ENCODE measurements at regions not wholly inside any gene's neighbourhood (a gene's known extent, or its start where the extent isn't known, plus 50 kb on each side); places are given as distances from the start of the nearest gene placed in this dataset.

DNA sequence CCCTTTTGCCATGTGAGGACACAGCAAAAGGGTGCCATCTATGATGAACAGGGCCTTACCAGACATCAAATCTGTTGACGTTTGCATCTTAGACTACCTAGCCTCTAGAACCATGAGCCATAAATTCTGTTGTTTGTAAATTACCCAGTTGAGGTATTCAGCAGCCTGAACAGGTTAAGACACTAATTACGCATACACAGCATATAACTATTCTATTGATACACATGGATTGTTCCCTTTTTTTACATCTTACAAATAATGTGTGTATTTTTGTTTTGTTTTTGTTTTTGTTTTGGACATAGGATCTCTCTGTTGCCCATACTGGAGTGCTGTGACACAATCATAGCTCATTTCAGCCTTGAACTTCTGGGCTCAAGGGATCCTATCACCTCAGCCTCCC, 255.5 kb downstream of the OPA1 start:
- no peak for TF ChIP-seq CTCF (conservative IDR thresholded peaks at IDR 0.05; ENCODE audit: low read depth in 2 of 2)
- TF ChIP-seq JUNB (IDR thresholded peaks at IDR 0.05; ENCODE audit: unreplicated experiment), result no peak
- no peak for TF ChIP-seq ZNF331 (CRISPR knock-in tag; IDR thresholded peaks at IDR 0.05; ENCODE audit: low read depth)
- TF ChIP-seq NANOG (IDR thresholded peaks at IDR 0.05; ENCODE audit: borderline replicate concordance), result no peak
- no peak for TF ChIP-seq ZNF114 (CRISPR knock-in tag; IDR thresholded peaks at IDR 0.05)
- TF ChIP-seq CREB1 (CRISPR knock-in tag; IDR thresholded peaks at IDR 0.05; ENCODE audit: low read depth), result no peak
- TF ChIP-seq REST (IDR thresholded peaks at IDR 0.05; ENCODE audit: unreplicated experiment), result no peak
- no peak for TF ChIP-seq EZH2phosphoT487 (IDR thresholded peaks at IDR 0.05; ENCODE audit: unreplicated experiment)
- TF ChIP-seq STAT1 (IDR thresholded peaks at IDR 0.05; ENCODE audit: unreplicated experiment), result no peak
- Histone ChIP-seq H4K20me1 (replicated peaks; ENCODE audit: insufficient read depth) (no peaks in the 10 kb centered on the region), H3K79me2 (replicated peaks; ENCODE audit: insufficient read depth) (no peaks in the 10 kb centered on the region), H3K4me2 (no peak overlapping the region), H3K9me2 (ENCODE audit: insufficient read depth) (no peaks in the 10 kb centered on the region), H2AFZ (no peak overlapping the region), H3K4me1 (ENCODE audit: insufficient read depth) (peaks cover 21% of the 10 kb centered on the region), H3K27ac (ENCODE audit: low read depth) (no peak overlapping the region), H3F3A (replicated peaks; ENCODE audit: low read depth) (no peaks in the 10 kb centered on the region), H3K4me3 (no peak overlapping the region), H3K36me3 (ENCODE audit: insufficient read depth) (no peaks in the 10 kb centered on the region), H3K27me3 (ENCODE audit: insufficient read depth) (no peaks in the 10 kb centered on the region)
- Mint-ChIP-seq H3K4me1 (peaks cover 35% of the 10 kb centered on the region), H3K4me3 (no peak overlapping the region), H3K27ac (no peak overlapping the region), H3K27me3 (ENCODE audit: insufficient read depth, low read depth, poor library complexity) (peaks cover 9% of the 10 kb centered on the region), H3K9me3 (peaks cover 9% of the 10 kb centered on the region; the same call in 1 of the 3 replicates), H3K36me3 (ENCODE audit: low read depth) (no peaks in the 10 kb centered on the region)
- ATAC-seq, result no peak
- no peak for DNase-seq (ENCODE audit: low spot score)

DNA sequence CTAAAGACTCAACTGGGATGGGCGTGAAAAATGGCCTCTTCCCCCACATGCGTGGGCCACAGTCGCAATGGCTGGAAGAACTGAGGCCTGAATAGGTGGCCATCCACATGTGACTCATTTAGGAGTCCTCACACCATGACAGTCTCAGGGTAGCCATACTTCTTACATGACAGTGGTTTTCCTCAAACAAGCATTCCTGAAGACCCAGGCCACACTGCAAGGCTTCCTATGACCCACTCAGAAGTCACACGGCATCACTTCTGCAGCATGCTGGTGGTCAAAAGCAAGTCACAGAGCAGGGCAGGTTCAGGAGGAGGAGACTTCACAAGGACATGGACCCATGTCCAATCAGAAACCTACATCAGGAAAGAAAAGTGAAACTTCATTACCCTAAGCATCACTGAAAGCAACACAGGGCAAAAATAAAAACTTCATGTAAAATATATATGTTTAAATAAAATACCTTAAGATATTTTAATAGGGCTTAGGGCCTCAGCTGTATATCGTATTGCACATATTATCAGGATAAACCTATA, 257.1 kb downstream of the OPA1 start:
- H2AFZ ChIP-seq, result no peak overlapping the region
- H3K36me3 ChIP-seq (ENCODE audit: insufficient read depth), result no peaks in the 10 kb centered on the region
- no peaks in the 10 kb centered on the region for H3F3A ChIP-seq (replicated peaks; ENCODE audit: low read depth)
- H3K27me3 ChIP-seq (ENCODE audit: insufficient read depth), result no peaks in the 10 kb centered on the region
- no peaks in the 10 kb centered on the region for H3K79me2 ChIP-seq (replicated peaks; ENCODE audit: insufficient read depth)
- no peak overlapping the region for H3K4me3 ChIP-seq
- no peak for ATAC-seq
- no peaks in the 10 kb centered on the region for H3K9me2 ChIP-seq (ENCODE audit: insufficient read depth)
- H3K27ac ChIP-seq (ENCODE audit: low read depth), result no peak overlapping the region
- peaks cover 9% of the 10 kb centered on the region; the same call in 1 of the 3 replicates for H3K9me3 Mint-ChIP-seq
- DNase-seq (ENCODE audit: low spot score), result no peak
- H3K4me1 Mint-ChIP-seq, result peaks cover 31% of the 10 kb centered on the region
- no peak overlapping the region for H3K27ac Mint-ChIP-seq
- H3K36me3 Mint-ChIP-seq (ENCODE audit: low read depth), result no peaks in the 10 kb centered on the region
- no peaks in the 10 kb centered on the region for H4K20me1 ChIP-seq (replicated peaks; ENCODE audit: insufficient read depth)
- H3K4me2 ChIP-seq, result no peak overlapping the region
- H3K4me3 Mint-ChIP-seq, result no peak overlapping the region
- H3K27me3 Mint-ChIP-seq (ENCODE audit: insufficient read depth, low read depth, poor library complexity), result no peaks in the 10 kb centered on the region
- H3K4me1 ChIP-seq (ENCODE audit: insufficient read depth), result peaks cover 21% of the 10 kb centered on the region
- TF ChIP-seq, protein P1, sequence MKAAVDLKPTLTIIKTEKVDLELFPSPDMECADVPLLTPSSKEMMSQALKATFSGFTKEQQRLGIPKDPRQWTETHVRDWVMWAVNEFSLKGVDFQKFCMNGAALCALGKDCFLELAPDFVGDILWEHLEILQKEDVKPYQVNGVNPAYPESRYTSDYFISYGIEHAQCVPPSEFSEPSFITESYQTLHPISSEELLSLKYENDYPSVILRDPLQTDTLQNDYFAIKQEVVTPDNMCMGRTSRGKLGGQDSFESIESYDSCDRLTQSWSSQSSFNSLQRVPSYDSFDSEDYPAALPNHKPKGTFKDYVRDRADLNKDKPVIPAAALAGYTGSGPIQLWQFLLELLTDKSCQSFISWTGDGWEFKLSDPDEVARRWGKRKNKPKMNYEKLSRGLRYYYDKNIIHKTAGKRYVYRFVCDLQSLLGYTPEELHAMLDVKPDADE (IDR thresholded peaks at IDR 0.05), result no peak
- TF ChIP-seq CREB1 (CRISPR knock-in tag; IDR thresholded peaks at IDR 0.05; ENCODE audit: low read depth) (no peak), JUNB (IDR thresholded peaks at IDR 0.05; ENCODE audit: unreplicated experiment) (no peak), STAT1 (IDR thresholded peaks at IDR 0.05; ENCODE audit: unreplicated experiment) (no peak), ZNF114 (CRISPR knock-in tag; IDR thresholded peaks at IDR 0.05) (no peak), POLR2AphosphoS5 (IDR thresholded peaks at IDR 0.05; ENCODE audit: low read depth) (no peak), ZNF331 (CRISPR knock-in tag; IDR thresholded peaks at IDR 0.05; ENCODE audit: low read depth) (no peak), REST (IDR thresholded peaks at IDR 0.05; ENCODE audit: unreplicated experiment) (no peak), NANOG (IDR thresholded peaks at IDR 0.05; ENCODE audit: borderline replicate concordance) (no peak)
